NCI-H1417 treated with DMSO at 0.1 percent for 48 hours (cell line): ENCODE measurements at regions not wholly inside any gene's neighbourhood (a gene's known extent, or its start where the extent isn't known, plus 50 kb on each side); places are given as distances from the start of the nearest gene placed in this dataset.

Experiments
- DNase-seq: peaks from one replicate; lab custom pipeline; 2025; lab: John Stamatoyannopoulos, UW

- no peak for DNase-seq
Observed at GRCh38 chr2:12970861-12971260, 254.1 kb downstream of the TRIB2 start.

- no peak for DNase-seq
Observed at GRCh38 chr2:12971581-12972365, 255.0 kb downstream of the TRIB2 start.

DNA sequence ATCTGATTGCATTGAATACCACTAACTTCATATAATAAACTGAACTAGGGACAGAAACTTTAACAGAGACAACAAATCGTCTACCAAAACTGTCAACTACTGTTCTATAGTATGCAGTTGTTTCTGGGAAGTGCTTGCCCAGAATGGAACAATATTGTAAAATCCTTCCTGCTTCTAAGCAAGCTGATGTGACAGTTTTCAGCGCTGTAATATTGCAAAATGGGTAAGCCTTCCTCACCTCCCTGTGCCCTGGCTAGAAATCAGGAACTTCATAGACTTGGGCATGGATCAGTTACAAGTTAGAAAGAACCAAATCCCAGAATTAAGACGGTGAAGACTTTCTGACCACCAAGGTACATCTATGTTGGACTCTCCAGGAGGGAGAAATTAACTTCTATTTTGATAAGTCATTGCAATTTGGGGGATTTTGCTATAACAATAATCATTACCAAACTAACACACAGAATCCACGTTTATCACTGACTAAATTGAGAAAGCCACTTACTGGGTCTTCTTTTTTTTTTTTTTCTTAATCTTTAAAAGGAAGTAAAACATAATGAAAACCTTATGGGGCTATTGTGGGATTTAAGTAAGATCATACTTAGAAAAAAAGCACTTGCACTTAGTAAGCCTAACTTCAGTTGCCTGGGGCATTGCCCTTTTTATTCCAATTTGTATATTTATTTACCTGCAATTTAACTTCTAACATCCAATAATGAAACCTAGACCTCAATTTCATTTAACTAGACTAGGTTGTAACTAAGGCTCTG lies 261.5 kb downstream of the TRIB2 start:
- no peak for DNase-seq

DNA sequence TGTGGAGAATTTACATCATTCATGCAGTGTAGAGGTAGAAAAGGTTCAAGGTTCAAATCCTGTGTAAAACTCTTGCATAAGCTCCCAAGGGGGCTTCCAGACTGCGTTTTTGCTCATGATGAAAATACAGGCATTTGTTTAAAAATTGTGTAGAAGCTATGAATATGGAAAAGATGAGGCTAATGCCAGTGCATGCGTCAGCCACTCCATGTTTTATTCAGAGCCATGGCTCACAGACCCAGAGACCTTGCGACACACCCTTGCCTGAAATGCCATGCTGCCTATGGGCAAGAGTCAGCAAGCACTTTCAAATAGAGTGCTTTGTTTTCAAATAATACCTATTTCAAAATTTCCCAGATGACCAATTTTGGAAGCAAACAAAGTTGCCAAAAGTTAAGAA lies 262.3 kb downstream of the TRIB2 start:
- DNase-seq: no peak

- no peak for DNase-seq
Observed at GRCh38 chr2:12980817-12981216, 264.1 kb downstream of the TRIB2 start.

DNA sequence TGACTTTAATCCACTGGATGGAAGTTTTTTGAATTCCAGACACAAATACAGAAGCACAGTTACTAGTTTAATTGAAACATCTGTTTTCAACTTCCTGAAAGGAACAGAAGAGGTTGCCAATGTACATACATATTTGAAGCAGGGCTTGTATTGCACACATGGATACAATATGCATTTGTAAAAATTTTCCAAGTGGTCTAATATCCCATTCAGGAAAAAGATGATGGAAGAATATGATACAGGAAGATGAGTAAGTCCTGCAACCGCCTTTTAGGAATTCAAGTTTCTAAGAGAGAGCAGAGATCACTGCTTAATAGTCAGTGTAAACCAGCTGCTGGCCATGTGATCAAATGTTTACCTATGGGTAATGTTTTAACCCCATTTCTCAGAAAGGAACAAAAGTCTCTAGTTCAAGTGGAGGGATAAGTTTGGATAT lies 265.4 kb downstream of the TRIB2 start:
- no peak for DNase-seq

DNA sequence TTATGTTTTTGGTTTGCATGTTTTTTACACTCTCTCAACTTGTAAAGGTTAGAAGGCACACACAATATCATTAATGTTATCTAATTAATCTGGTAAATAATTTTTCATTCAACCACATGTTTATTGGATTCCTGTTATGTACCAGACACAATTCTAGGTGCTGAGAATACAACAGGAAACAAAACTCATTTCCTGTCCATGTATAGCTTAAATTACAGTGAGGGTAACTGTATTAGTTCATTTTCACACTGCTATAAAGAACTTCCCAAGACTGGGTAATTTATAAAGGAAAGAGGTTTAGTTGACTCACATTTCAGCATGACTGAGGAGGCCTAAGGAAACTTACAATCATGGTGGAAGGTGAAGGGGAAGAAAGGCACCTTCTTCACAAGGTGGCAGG lies 270.5 kb downstream of the TRIB2 start:
- no peak for DNase-seq

DNA sequence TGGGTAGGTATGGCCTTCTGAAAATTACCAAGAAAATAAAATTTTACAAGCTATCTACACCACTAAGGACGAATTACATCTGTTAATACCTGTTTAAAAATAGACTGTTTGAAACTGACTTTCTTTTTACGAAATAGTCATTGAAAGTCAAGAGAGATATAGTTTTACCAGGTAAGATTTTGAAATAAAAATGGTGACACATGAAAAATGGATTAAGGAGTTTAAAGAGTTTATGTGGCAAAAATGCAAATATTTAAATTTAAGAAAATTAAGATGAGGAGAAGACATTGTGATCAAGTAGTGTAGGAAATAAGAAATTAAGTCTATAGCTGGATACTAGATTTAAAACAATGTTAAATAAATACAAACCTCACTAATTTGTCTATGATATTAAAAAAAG lies 271.5 kb downstream of the TRIB2 start:
- DNase-seq: no peak

- no peak for DNase-seq
Observed at GRCh38 chr2:12990523-12990922, 273.8 kb downstream of the TRIB2 start.

GRCh38 chr2:12998685-12999084 lies 281.9 kb downstream of the TRIB2 start:
- no peak for DNase-seq

DNA sequence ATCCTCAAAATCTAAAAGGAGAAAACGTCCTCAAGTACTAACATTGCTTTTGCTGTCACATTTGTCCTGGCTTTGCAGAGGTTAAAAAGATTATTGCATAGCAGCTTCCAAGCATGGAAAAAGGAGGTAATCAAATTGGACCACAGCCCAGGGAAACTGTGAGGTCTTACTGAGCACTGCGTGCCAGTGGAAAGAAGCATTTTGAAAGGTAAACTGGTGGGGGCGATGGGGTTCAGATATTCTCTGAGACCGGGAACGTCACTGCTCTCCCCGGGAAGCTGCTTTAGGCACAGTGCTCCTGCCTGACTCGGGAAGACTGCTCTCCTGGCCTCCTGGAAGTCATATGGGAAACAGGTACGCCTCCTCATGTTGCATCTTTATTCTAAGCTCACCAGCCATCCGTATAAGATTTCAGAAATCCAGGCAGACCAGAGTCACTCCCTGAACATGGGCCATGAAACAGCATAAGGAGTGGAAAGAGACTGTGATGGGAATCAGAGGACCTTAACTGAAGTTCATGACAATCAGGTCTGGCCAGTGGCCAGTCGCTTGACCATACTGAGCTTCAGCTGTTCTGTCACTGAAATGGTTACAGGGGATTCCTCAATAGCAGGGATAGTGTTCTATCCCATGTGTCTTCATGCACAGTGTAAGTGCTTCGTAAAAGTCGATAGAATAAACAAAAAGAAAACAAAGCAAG lies 284.1 kb downstream of the TRIB2 start:
- DNase-seq: no peak

DNA sequence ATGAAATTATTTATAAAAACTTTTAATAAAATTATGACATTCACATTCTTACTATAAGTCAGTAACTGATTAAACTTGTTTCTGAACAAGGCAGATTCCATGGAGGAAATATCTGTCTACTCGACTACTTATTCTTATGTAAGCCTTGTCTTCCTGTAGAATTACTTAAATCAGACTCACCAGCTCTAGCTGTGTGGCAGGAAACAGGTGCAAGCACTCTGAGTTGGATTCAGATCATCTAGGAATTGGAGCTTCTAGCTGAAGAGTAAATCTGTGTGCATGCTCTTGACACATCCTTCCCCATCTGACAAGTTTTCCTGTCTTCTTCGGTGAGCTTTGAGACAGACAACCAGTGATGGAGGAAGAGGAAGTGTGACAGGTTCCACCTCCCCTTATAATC lies 284.7 kb downstream of the TRIB2 start:
- DNase-seq: no peak

- DNase-seq: no peak
Observed at GRCh38 chr2:13002536-13003331, 286.0 kb downstream of the TRIB2 start.

DNA sequence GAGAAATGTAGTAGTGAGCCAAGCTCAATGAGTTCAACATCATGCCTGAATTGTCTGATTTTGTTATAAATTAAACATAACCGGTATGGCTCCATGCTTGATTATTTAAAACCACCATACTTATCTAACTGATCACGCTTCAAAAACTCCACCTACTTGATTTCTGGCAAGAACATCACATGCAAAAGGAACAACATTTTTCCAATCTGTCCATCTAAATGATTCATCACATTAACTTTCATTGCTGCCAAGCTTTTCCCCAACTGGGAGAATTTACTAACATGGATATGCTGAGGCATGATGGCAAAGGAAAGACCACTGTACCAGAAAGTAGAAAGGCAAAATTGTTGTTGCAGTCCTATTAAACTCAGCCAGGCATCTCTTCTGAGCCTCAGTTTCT lies 286.8 kb downstream of the TRIB2 start:
- DNase-seq: no peak

- no peak for DNase-seq
Observed at GRCh38 chr2:13005048-13005447, 288.3 kb downstream of the TRIB2 start.

- DNase-seq: no peak
Observed at GRCh38 chr2:13005761-13006335, 289.1 kb downstream of the TRIB2 start.

DNA sequence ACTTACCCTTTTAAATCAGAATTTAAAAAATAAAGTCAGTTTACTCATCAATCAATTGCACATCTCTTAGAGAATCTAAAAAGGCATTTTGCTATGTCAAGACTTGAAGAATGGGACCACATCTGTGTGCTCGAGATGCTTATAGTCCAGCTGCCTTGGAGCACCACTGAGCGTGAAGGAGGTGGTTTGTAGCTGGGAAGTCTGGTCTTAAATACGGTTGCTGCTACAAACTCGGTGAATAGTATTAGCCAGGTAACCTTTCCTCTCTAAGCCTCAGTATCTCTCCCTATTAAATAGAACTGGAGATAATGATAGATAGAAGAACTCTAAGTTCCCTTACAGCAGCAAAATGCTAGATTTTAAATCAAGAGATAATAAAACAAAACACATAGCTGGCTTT lies 289.7 kb downstream of the TRIB2 start:
- no peak for DNase-seq

DNA sequence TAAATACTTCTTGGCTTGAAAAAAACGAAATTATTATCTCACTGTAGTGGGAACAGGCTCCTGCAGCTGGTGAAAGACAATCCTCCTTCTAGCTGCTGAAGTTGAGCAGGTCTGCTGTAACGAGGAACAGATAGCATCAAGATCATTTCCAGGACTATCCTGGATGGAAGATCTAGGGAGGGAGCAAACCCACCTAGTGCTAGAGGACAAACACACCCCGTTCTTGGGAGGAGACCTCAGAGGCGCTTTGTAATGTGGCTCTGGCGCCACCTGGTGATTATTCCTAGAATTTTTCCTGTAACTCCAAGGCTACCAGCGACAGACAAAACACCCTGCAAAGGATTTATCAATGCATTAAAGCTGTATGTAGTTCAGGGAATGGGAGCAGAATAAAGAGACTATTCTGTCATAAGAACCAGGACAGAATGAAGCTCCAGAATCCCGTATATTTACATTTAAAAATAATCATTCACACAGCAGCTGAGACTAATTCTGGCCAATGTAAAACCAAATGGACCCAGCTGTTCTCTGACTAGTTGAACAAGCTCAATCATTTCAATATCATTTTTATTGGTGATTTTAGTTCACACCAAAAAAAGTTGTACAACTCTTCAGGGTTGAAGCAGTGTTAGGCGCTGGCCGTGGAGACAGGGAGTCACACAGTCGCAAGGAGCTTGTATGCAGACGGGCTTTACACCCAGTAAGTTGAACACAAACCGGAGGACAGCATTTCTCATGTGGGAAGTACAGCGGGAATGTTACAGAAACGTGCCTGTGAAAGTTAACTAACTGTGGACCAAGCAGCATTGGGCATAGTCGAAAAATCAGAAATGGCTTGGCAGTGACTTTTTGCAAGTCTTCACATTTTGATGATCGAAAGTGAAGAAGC lies 290.3 kb downstream of the TRIB2 start:
- peak; percentile 23 for DNase-seq

DNA sequence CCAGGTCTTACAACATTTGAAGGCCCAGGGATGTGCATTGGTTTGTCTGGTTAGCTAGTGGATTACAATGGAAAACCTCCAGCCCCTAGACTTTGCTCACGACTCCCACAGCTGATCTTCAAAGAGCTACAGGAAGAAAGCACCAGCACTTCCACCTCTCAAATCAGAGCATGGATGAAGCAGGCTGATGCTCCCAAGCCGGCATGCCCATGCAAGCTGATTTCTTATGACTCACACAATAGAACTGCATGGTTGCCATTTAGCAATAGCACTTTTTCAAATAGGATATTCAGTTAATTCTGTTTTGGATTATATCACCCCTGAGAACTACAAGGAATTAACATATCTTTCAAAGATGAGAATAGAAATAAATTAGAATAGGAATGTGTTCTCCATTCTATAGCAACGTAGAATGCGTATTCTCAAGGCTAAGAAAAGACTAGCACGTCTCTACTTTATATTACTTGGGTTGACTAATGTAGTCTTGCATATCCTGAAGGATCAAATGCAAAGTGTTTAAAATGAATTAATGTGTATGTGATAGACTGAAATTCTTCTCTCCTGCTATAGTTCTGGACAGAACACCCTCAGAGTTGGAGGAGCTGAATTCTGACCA lies 292.4 kb downstream of the TRIB2 start:
- DNase-seq: no peak

GRCh38 chr2:13010283-13010682 lies 293.5 kb downstream of the TRIB2 start:
- no peak for DNase-seq
